Esophagus muscularis mucosa (tissue), 3 donors: ENCODE measurements at regions not wholly inside any gene's neighbourhood (a gene's known extent, or its start where the extent isn't known, plus 50 kb on each side); places are given as distances from the start of the nearest gene placed in this dataset.

Source experiments
- CTCF ChIP-seq, 3 experiments: fragments of 200-600 bp in 2 of 3; fragments of 450-650 bp in 1 of 3; sonication (generic) in 2 of 3; IDR thresholded peaks; one replicate each; pipeline ENCODE4 v1.5.1; 2017 to 2019; ENCODE audit warnings: antibody characterized with exemption in 3 of 3, mild to moderate bottlenecking in 2 of 3, moderate library complexity in 1 of 3
- POLR2AphosphoS5 ChIP-seq, 2 donors: sonication (generic); formaldehyde crosslinking; IDR thresholded peaks; one replicate each; pipeline ENCODE4 v1.6.1; 2017; ENCODE audit warnings: antibody characterized with exemption in 2 of 2

- TF ChIP-seq CTCF (IDR thresholded peaks at IDR 0.05) (no peak), POLR2AphosphoS5 (IDR thresholded peaks at IDR 0.05) (no peak)
Observed at GRCh38 chr14:84874436-84874835, 655.5 kb upstream of the FLRT2 start.
